Gastrocnemius medialis (tissue), 4 donors: ENCODE measurements at regions not wholly inside any gene's neighbourhood (a gene's known extent, or its start where the extent isn't known, plus 50 kb on each side); places are given as distances from the start of the nearest gene placed in this dataset.
"Not testable (repeated sequence)": the region's sequence is repeated elsewhere in the genome, so short reads cannot be mapped to it uniquely, and the experiment has no call there.

Source experiments
- ATAC-seq, 2 donors: fragments of 150-250 bp; one replicate each; pipeline ENCODE4 v1.9.1; 2016
- DNase-seq, 2 donors: peaks; one replicate each; pipeline ENCODE4 v3.0.0-alpha.2; 2019
- H3K27ac ChIP-seq, 4 donors: fragments of 200-600 bp; sonication (generic); 1 replicate in 1 of 4; 2 replicates in 3 of 4; pipeline ENCODE4 v1.5.1; 2016 to 2018; ENCODE audit warnings: mild to moderate bottlenecking in 2 of 4, moderate library complexity in 1 of 4
- H3K27me3 ChIP-seq, 3 donors: fragments of 200-600 bp; sonication (generic) in 2 of 3; 1 replicate in 1 of 3; 2 replicates in 2 of 3; pipeline versions ENCODE4 v1.5.1 to v1.6.0; 2016 to 2019; ENCODE audit warnings: mild to moderate bottlenecking in 1 of 3, moderate library complexity in 1 of 3
- H3K36me3 ChIP-seq, 2 donors: fragments of 200-600 bp; sonication (generic) in 1 of 2; one replicate each; pipeline ENCODE4 v1.5.1; 2017 to 2018
- H3K4me1 ChIP-seq, 2 donors: fragments of 200-600 bp; sonication (generic) in 1 of 2; one replicate each; pipeline ENCODE4 v1.5.1; 2016 to 2017; ENCODE audit warnings: mild to moderate bottlenecking in 2 of 2
- H3K4me3 ChIP-seq, 4 donors: fragments of 200-600 bp; sonication (generic) in 3 of 4; 1 replicate in 1 of 4; 2 replicates in 3 of 4; pipeline ENCODE4 v1.5.1; 2016 to 2019; ENCODE audit warnings: mild to moderate bottlenecking in 2 of 4
- H3K9me3 ChIP-seq, 3 donors: fragments of 200-600 bp; sonication (generic) in 2 of 3; 1 replicate in 1 of 3; 2 replicates in 2 of 3; pipeline ENCODE4 v1.5.1; 2016 to 2019
- CTCF ChIP-seq, 5 experiments: fragments of 450-650 bp in 3 of 5; fragments of 200-600 bp in 2 of 5; sonication (generic) in 2 of 5; IDR thresholded peaks in 4 of 5; conservative IDR thresholded peaks in 1 of 5; 1 replicate in 4 of 5; 2 replicates in 1 of 5; pipeline ENCODE4 v1.5.1; 2016 to 2019; ENCODE audit warnings: antibody characterized with exemption in 5 of 5, mild to moderate bottlenecking in 3 of 5, moderate library complexity in 3 of 5
- POLR2A ChIP-seq, 2 donors: fragments of 450-650 bp; IDR thresholded peaks; one replicate each; pipeline ENCODE4 v1.6.1; 2017; ENCODE audit warnings: antibody characterized with exemption in 2 of 2, mild to moderate bottlenecking in 2 of 2, moderate library complexity in 2 of 2
- in situ Hi-C, 4 donors: fragments of 200-750 bp; cut with MboI; loops; one replicate each; pipeline versions ENCODE4 v1.15.0 to v1.8.0; 2017; ENCODE audit warnings: low sequenced_read_pairs in 4 of 4
- intact Hi-C: fragments of 100-400 bp; cut with DNase I; formaldehyde crosslinking; loops from one replicate; pipeline ENCODE4 v1.15.1; 2023; ENCODE audit warnings: low total_unique reads

- Histone ChIP-seq H3K9me3 (no peaks in the 10 kb centered on the region), H3K36me3 (no peaks in the 10 kb centered on the region), H3K27me3 (no peaks in the 10 kb centered on the region), H3K27ac (no peak overlapping the region), H3K4me3 (no peak overlapping the region), H3K4me1 (no peaks in the 10 kb centered on the region)
- no peak for ATAC-seq
- in situ Hi-C loops: no loop called here
- TF ChIP-seq CTCF (IDR thresholded peaks at IDR 0.05 in 4 of 5, conservative IDR thresholded peaks at IDR 0.05 in 1 of 5) (no peak), POLR2A (IDR thresholded peaks at IDR 0.05) (no peak)
- no peak for DNase-seq
- intact Hi-C loops: no loop called here
Observed at GRCh38 chr17:71799657-71800056, 321.2 kb upstream of the SOX9 start.

- no peaks in the 10 kb centered on the region for H3K27me3 ChIP-seq
- no peak for ATAC-seq
- no peaks in the 10 kb centered on the region for H3K36me3 ChIP-seq
- DNase-seq: no peak
- intact Hi-C loops: no loop called here
- no peaks in the 10 kb centered on the region for H3K4me1 ChIP-seq
- in situ Hi-C loops: no loop called here
- no peak overlapping the region for H3K27ac ChIP-seq
- TF ChIP-seq POLR2A (IDR thresholded peaks at IDR 0.05) (no peak), CTCF (IDR thresholded peaks at IDR 0.05 in 4 of 5, conservative IDR thresholded peaks at IDR 0.05 in 1 of 5) (no peak)
- H3K9me3 ChIP-seq: no peaks in the 10 kb centered on the region
- no peak overlapping the region for H3K4me3 ChIP-seq
Observed at GRCh38 chr17:71801301-71801700, 319.5 kb upstream of the SOX9 start.

GRCh38 chr17:71802663-71803062, 318.2 kb upstream of the SOX9 start:
- in situ Hi-C loops: no loop called here
- intact Hi-C loops: no loop called here
- TF ChIP-seq POLR2A (IDR thresholded peaks at IDR 0.05) (no peak), CTCF (IDR thresholded peaks at IDR 0.05 in 4 of 5, conservative IDR thresholded peaks at IDR 0.05 in 1 of 5) (no peak)

GRCh38 chr17:71803656-71804284, 317.1 kb upstream of the SOX9 start:
- intact Hi-C loops (no loop called here), in situ Hi-C loops (no loop called here)
- H3K4me1 ChIP-seq: no peaks in the 10 kb centered on the region
- no peak for ATAC-seq
- H3K27ac ChIP-seq: no peak overlapping the region
- no peaks in the 10 kb centered on the region for H3K27me3 ChIP-seq
- TF ChIP-seq CTCF (IDR thresholded peaks at IDR 0.05 in 4 of 5, conservative IDR thresholded peaks at IDR 0.05 in 1 of 5): no peak
- TF ChIP-seq POLR2A (IDR thresholded peaks at IDR 0.05): no peak
- no peak for DNase-seq
- H3K36me3 ChIP-seq: no peaks in the 10 kb centered on the region
- no peaks in the 10 kb centered on the region for H3K9me3 ChIP-seq
- no peak overlapping the region for H3K4me3 ChIP-seq

More at GRCh38 chr17:71802663-71803062, 318.2 kb upstream of the SOX9 start:
- no peaks in the 10 kb centered on the region for H3K27me3 ChIP-seq
- no peaks in the 10 kb centered on the region for H3K4me1 ChIP-seq
- no peaks in the 10 kb centered on the region for H3K36me3 ChIP-seq
- H3K27ac ChIP-seq: no peak overlapping the region
- H3K9me3 ChIP-seq: no peaks in the 10 kb centered on the region
- no peak for DNase-seq
- ATAC-seq: no peak
- H3K4me3 ChIP-seq: no peak overlapping the region

GRCh38 chr17:71809537-71809936, 311.3 kb upstream of the SOX9 start:
- in situ Hi-C loops: no loop called here
- Histone ChIP-seq H3K36me3 (no peaks in the 10 kb centered on the region), H3K4me3 (no peak overlapping the region), H3K4me1 (no peaks in the 10 kb centered on the region), H3K27ac (no peak overlapping the region), H3K9me3 (no peaks in the 10 kb centered on the region), H3K27me3 (no peaks in the 10 kb centered on the region)
- intact Hi-C loops: no loop called here
- no peak for ATAC-seq
- no peak for TF ChIP-seq POLR2A (IDR thresholded peaks at IDR 0.05)
- no peak for TF ChIP-seq CTCF (IDR thresholded peaks at IDR 0.05 in 4 of 5, conservative IDR thresholded peaks at IDR 0.05 in 1 of 5)
- no peak for DNase-seq

GRCh38 chr17:71813861-71814260, 307.0 kb upstream of the SOX9 start:
- H3K4me3 ChIP-seq, H3K9me3 ChIP-seq, H3K27me3 ChIP-seq, H3K27ac ChIP-seq, DNase-seq, H3K36me3 ChIP-seq, in situ Hi-C loops, H3K4me1 ChIP-seq, ATAC-seq, intact Hi-C loops: not testable (repeated sequence)
